Mesendoderm (in vitro differentiated cells): ENCODE measurements at regions not wholly inside any gene's neighbourhood (a gene's known extent, or its start where the extent isn't known, plus 50 kb on each side); places are given as distances from the start of the nearest gene placed in this dataset.

ENCODE experiments used
- DNase-seq: peaks from one replicate; pipeline ENCODE4 v3.0.0; 2013
- H2AK5ac ChIP-seq: 2 replicates; pipeline ENCODE4 v1.6.1; 2013; ENCODE audit warnings: low read length, inconsistent platforms
- H2BK120ac ChIP-seq: 2 replicates; pipeline ENCODE4 v1.6.1; 2013; ENCODE audit warnings: low read depth, mild to moderate bottlenecking, low read length, moderate library complexity, mixed read lengths
- H2BK15ac ChIP-seq: replicated peaks from 2 replicates; pipeline ENCODE4 v1.6.1; 2013; ENCODE audit warnings: low read depth, mild to moderate bottlenecking, moderate library complexity
- H2BK5ac ChIP-seq: 2 replicates; pipeline ENCODE4 v1.6.1; 2013; ENCODE audit warnings: low read length, inconsistent platforms
- H3K18ac ChIP-seq: 2 replicates; pipeline ENCODE4 v1.6.1; 2013; ENCODE audit warnings: mild to moderate bottlenecking, low read length, mixed read lengths
- H3K23ac ChIP-seq: one replicate; pipeline ENCODE4 v1.6.1; 2013; ENCODE audit warnings: low read length
- H3K27ac ChIP-seq: 2 replicates; pipeline ENCODE4 v1.5.1; 2013; ENCODE audit warnings: low read depth, mild to moderate bottlenecking, inconsistent platforms, low read length, moderate library complexity
- H3K27me3 ChIP-seq: 2 replicates; pipeline ENCODE4 v1.6.1; 2013; ENCODE audit warnings: low read length, control low read depth, mild to moderate bottlenecking, inconsistent platforms; ENCODE audit not compliant: insufficient read depth, poor library complexity
- H3K36me3 ChIP-seq: 2 replicates; pipeline ENCODE4 v1.6.1; 2013; ENCODE audit warnings: low read length, inconsistent platforms; ENCODE audit not compliant: control insufficient read depth, insufficient read depth
- H3K4ac ChIP-seq: one replicate; pipeline ENCODE4 v1.6.1; 2013; ENCODE audit warnings: low read depth, mild to moderate bottlenecking, low read length, moderate library complexity
- H3K4me1 ChIP-seq: 2 replicates; pipeline ENCODE4 v1.6.1; 2013; ENCODE audit warnings: low read depth, low read length, inconsistent platforms; ENCODE audit not compliant: control insufficient read depth
- H3K4me2 ChIP-seq: 2 replicates; pipeline ENCODE4 v1.6.1; 2013; ENCODE audit warnings: low read length
- H3K4me3 ChIP-seq: 2 replicates; pipeline ENCODE4 v1.5.1; 2013; ENCODE audit warnings: mild to moderate bottlenecking, low read length
- H3K56ac ChIP-seq: one replicate; pipeline ENCODE4 v1.6.1; 2013; ENCODE audit warnings: low read length
- H3K79me1 ChIP-seq: 2 replicates; pipeline ENCODE4 v1.6.1; 2013; ENCODE audit warnings: low read length, inconsistent platforms
- H3K79me2 ChIP-seq: 2 replicates; pipeline ENCODE4 v1.6.1; 2013; ENCODE audit warnings: mild to moderate bottlenecking, low read length; ENCODE audit not compliant: control insufficient read depth, insufficient read depth
- H3K9ac ChIP-seq: 2 replicates; pipeline ENCODE4 v1.6.1; 2013; ENCODE audit warnings: low read length, inconsistent platforms
- H4K5ac ChIP-seq: one replicate; pipeline ENCODE4 v1.6.1; 2013; ENCODE audit warnings: low read length
- H4K8ac ChIP-seq: one replicate; pipeline ENCODE4 v1.6.1; 2013; ENCODE audit warnings: low read depth, mild to moderate bottlenecking, control low read depth, low read length, moderate library complexity
- WGBS: extraction: QIAGEN DNeasy Blood & Tissue Kit; methylation state at CpG from one replicate; pipeline ENCODE4 v1.1.7; 2013; ENCODE audit warnings: low lambda C conversion rate, missing lambda C conversion rate; ENCODE audit not compliant: insufficient coverage; ENCODE audit errors: extremely low coverage; 5-methylcytosine and 5-hydroxymethylcytosine counted together

GRCh38 chr5:125399885-125400284 lies 653.4 kb upstream of the ZNF608 start:
- no peak overlapping the region for H3K9ac ChIP-seq
- H3K27me3 ChIP-seq: no peaks in the 10 kb centered on the region
- H3K4ac ChIP-seq: no peak overlapping the region
- H3K79me2 ChIP-seq: no peaks in the 10 kb centered on the region
- H2BK5ac ChIP-seq: no peak overlapping the region
- no peak overlapping the region for H3K23ac ChIP-seq
- H2BK15ac ChIP-seq: no peak overlapping the region
- H3K18ac ChIP-seq: no peak overlapping the region
- H3K79me1 ChIP-seq: no peaks in the 10 kb centered on the region
- no peaks in the 10 kb centered on the region for H3K4me1 ChIP-seq
- H2AK5ac ChIP-seq: no peak overlapping the region
- H3K4me3 ChIP-seq: no peak overlapping the region
- no peak for DNase-seq
- H3K56ac ChIP-seq: no peak overlapping the region
- H3K36me3 ChIP-seq: no peaks in the 10 kb centered on the region
- no peak overlapping the region for H3K4me2 ChIP-seq
- H2BK120ac ChIP-seq: no peak overlapping the region
- H3K27ac ChIP-seq: no peak overlapping the region
- no peak overlapping the region for H4K5ac ChIP-seq
- WGBS: no CpG with 5 or more reads among the region's 3 CpGs
- no peak overlapping the region for H4K8ac ChIP-seq

GRCh38 chr5:125401724-125402622 lies 655.5 kb upstream of the ZNF608 start:
- Histone ChIP-seq H3K27me3 (no peaks in the 10 kb centered on the region), H3K79me1 (no peaks in the 10 kb centered on the region), H2AK5ac (no peak overlapping the region), H3K18ac (no peak overlapping the region), H2BK5ac (no peak overlapping the region), H3K4me3 (no peak overlapping the region), H4K5ac (no peak overlapping the region), H3K9ac (no peak overlapping the region), H3K27ac (no peak overlapping the region), H3K79me2 (no peaks in the 10 kb centered on the region), H3K36me3 (no peaks in the 10 kb centered on the region), H3K23ac (no peak overlapping the region), H2BK15ac (no peak overlapping the region), H4K8ac (no peak overlapping the region), H2BK120ac (no peak overlapping the region), H3K4ac (no peak overlapping the region), H3K56ac (no peak overlapping the region), H3K4me1 (no peaks in the 10 kb centered on the region), H3K4me2 (no peak overlapping the region)
- no CpG with 5 or more reads among the region's 5 CpGs for WGBS
- no peak for DNase-seq

GRCh38 chr5:125402787-125403186 lies 656.3 kb upstream of the ZNF608 start:
- Histone ChIP-seq H3K27ac (no peak overlapping the region), H4K5ac (no peak overlapping the region), H3K4me3 (no peak overlapping the region), H2BK120ac (no peak overlapping the region), H3K36me3 (no peaks in the 10 kb centered on the region), H2AK5ac (no peak overlapping the region), H3K18ac (no peak overlapping the region), H3K4me1 (no peaks in the 10 kb centered on the region), H3K79me2 (no peaks in the 10 kb centered on the region), H2BK5ac (no peak overlapping the region), H3K56ac (no peak overlapping the region), H3K9ac (no peak overlapping the region), H3K27me3 (no peaks in the 10 kb centered on the region), H3K4ac (no peak overlapping the region), H3K23ac (no peak overlapping the region), H2BK15ac (no peak overlapping the region), H3K79me1 (no peaks in the 10 kb centered on the region), H4K8ac (no peak overlapping the region), H3K4me2 (no peak overlapping the region)
- no CpG with 5 or more reads among the region's 4 CpGs for WGBS
- DNase-seq: no peak

GRCh38 chr5:125404056-125404455 lies 657.6 kb upstream of the ZNF608 start:
- Histone ChIP-seq H2BK15ac (no peak overlapping the region), H3K4ac (no peak overlapping the region), H2AK5ac (no peak overlapping the region), H2BK5ac (no peak overlapping the region), H3K23ac (no peak overlapping the region), H4K5ac (no peak overlapping the region), H3K9ac (no peak overlapping the region), H3K79me2 (no peaks in the 10 kb centered on the region), H3K36me3 (no peaks in the 10 kb centered on the region), H3K4me3 (no peak overlapping the region), H3K27ac (no peak overlapping the region), H3K56ac (no peak overlapping the region), H4K8ac (no peak overlapping the region), H3K4me2 (no peak overlapping the region), H3K79me1 (no peaks in the 10 kb centered on the region), H3K27me3 (no peaks in the 10 kb centered on the region), H3K4me1 (no peaks in the 10 kb centered on the region), H2BK120ac (no peak overlapping the region), H3K18ac (no peak overlapping the region)
- DNase-seq: no peak
- no CpG with 5 or more reads among the region's 5 CpGs for WGBS

GRCh38 chr5:125408448-125409233 lies 662.2 kb upstream of the ZNF608 start:
- Histone ChIP-seq H3K79me2 (no peaks in the 10 kb centered on the region), H4K8ac (no peak overlapping the region), H3K9ac (no peak overlapping the region), H3K23ac (no peak overlapping the region), H3K36me3 (no peaks in the 10 kb centered on the region), H3K4me1 (peaks cover 4% of the 10 kb centered on the region), H4K5ac (no peak overlapping the region), H2AK5ac (no peak overlapping the region), H3K27ac (no peak overlapping the region), H3K4ac (no peak overlapping the region), H3K4me2 (no peak overlapping the region), H3K27me3 (no peaks in the 10 kb centered on the region), H2BK120ac (no peak overlapping the region), H2BK15ac (no peak overlapping the region), H3K4me3 (no peak overlapping the region), H2BK5ac (no peak overlapping the region), H3K56ac (no peak overlapping the region), H3K79me1 (no peaks in the 10 kb centered on the region), H3K18ac (peak overlapping the region; percentile 51)
- WGBS: no CpG with 5 or more reads among the region's 4 CpGs
- DNase-seq: no peak
